Bronchial epithelial cell (primary cell): ENCODE measurements at regions not wholly inside any gene's neighbourhood (a gene's known extent, or its start where the extent isn't known, plus 50 kb on each side); places are given as distances from the start of the nearest gene placed in this dataset.
"Not testable (repeated sequence)": the region's sequence is repeated elsewhere in the genome, so short reads cannot be mapped to it uniquely, and the experiment has no call there.

ENCODE experiments used
- DNase-seq: peaks from one replicate; pipeline ENCODE4 v3.0.0-alpha.2; 2010; ENCODE audit warnings: low read depth
- FAIRE-seq: peaks from 2 replicates; lab custom pipeline; 2011; peaks lifted over from hg19 to GRCh38; lab: Jason Lieb, UNC
- H3K27me3 ChIP-seq: 2 replicates; pipeline ENCODE4 v1.5.1; 2011; ENCODE audit warnings: low read length; ENCODE audit not compliant: control insufficient read depth, insufficient read depth
- H3K36me3 ChIP-seq: 2 replicates; pipeline ENCODE4 v1.5.1; 2011; ENCODE audit warnings: low read length; ENCODE audit not compliant: control insufficient read depth, insufficient read depth
- H3K4me3 ChIP-seq: 2 replicates; pipeline ENCODE4 v1.5.1; 2011; ENCODE audit warnings: mild to moderate bottlenecking, low read depth, low read length, control low read depth
- TF ChIP-seq, protein P1 (sequence below): IDR thresholded peaks from 2 replicates; pipeline ENCODE4 v1.5.1; 2011; ENCODE audit warnings: mild to moderate bottlenecking, moderate library complexity, low read length, control low read depth, inconsistent platforms; ENCODE audit not compliant: insufficient read depth, severe bottlenecking

DNA sequence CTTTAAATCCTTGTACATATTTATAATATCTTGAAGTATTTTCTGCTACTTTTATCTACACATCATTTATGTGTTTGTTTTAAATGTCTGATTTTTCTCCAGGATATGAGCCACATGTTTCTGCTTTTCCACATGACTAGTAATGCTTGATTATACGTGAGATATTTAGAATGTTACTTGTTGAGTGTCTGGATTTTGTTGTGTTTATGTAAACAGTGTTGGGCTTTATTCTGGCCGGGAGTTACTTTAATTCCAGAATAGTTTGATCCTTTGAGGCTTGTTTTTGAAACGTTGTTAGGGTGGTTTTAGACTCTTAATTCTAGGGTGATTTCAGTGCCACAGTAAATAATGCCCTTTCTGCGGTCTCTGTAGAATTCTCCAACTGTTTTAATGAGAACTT lies 252.9 kb downstream of the BLID start:
- Histone ChIP-seq H3K4me3 (no peak overlapping the region), H3K27me3 (no peaks in the 10 kb centered on the region), H3K36me3 (no peaks in the 10 kb centered on the region)
- no peak for DNase-seq
- TF ChIP-seq, protein P1, sequence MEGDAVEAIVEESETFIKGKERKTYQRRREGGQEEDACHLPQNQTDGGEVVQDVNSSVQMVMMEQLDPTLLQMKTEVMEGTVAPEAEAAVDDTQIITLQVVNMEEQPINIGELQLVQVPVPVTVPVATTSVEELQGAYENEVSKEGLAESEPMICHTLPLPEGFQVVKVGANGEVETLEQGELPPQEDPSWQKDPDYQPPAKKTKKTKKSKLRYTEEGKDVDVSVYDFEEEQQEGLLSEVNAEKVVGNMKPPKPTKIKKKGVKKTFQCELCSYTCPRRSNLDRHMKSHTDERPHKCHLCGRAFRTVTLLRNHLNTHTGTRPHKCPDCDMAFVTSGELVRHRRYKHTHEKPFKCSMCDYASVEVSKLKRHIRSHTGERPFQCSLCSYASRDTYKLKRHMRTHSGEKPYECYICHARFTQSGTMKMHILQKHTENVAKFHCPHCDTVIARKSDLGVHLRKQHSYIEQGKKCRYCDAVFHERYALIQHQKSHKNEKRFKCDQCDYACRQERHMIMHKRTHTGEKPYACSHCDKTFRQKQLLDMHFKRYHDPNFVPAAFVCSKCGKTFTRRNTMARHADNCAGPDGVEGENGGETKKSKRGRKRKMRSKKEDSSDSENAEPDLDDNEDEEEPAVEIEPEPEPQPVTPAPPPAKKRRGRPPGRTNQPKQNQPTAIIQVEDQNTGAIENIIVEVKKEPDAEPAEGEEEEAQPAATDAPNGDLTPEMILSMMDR = no peak
- FAIRE-seq = no peak

DNA sequence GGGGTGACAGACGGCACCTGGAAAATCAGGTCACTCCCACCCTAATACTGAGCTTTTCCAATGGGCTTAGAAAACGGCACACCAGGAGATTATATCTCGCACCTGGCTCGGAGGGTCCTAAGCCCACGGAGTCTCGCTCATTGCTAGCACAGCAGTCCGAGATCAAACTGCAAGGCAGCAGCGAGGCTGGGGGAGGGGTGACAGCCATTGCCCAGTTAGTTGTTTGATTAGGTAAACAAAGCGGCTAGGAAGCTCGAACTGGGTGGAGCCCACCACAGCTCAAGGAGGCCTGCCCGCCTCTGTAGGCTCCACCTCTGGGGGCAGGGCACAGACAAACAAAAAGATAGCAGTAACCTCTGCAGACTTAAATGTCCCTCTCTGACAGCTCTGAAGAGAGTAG lies 260.9 kb downstream of the BLID start:
- H3K27me3 ChIP-seq, DNase-seq, H3K4me3 ChIP-seq, FAIRE-seq, H3K36me3 ChIP-seq: not testable (repeated sequence)

DNA sequence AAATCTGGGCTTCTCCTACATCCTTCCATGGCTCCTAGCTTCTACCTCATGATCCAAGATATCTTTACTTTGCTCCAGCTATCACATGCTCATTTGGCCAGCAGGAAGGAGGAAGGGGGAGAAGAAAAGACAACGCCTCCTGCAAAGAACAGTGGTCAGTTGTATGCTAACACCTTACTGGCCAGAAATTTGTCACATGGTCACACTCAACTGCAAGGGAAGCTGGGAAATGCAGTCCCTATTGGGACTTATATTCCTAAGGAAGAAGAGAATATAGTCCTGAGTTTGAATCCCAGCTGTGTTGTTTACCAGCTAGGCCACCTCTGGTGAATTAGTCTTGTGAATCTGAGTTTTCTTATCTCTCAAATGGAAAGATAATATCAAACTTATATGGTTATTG lies 272.0 kb downstream of the BLID start:
- FAIRE-seq = no peak
- Histone ChIP-seq H3K4me3 (no peak overlapping the region), H3K36me3 (no peaks in the 10 kb centered on the region), H3K27me3 (no peaks in the 10 kb centered on the region)
- DNase-seq = no peak
- TF ChIP-seq, protein P1 = no peak

DNA sequence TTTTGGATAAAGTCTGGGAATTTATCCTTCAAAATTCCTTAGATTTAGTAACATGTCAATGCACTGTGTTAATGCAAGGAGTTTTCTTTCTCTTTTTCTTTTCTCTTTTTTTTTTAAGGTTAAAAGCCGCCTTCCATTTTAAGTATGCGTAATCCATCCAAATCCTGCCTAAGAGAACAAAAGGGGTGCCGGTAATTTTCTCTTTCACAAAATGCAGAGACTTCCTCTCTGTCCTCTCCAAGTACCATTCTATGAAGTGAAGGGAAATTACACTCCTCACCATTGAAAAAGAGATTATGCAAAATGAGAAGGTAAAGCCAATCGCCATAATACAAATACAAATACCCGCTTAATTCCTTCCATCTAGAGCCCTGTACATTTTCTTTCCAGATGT lies 273.8 kb downstream of the BLID start:
- no peaks in the 10 kb centered on the region for H3K27me3 ChIP-seq
- H3K36me3 ChIP-seq = no peaks in the 10 kb centered on the region
- TF ChIP-seq, protein P1 = no peak
- no peak for DNase-seq
- no peak overlapping the region for H3K4me3 ChIP-seq
- FAIRE-seq = no peak

DNA sequence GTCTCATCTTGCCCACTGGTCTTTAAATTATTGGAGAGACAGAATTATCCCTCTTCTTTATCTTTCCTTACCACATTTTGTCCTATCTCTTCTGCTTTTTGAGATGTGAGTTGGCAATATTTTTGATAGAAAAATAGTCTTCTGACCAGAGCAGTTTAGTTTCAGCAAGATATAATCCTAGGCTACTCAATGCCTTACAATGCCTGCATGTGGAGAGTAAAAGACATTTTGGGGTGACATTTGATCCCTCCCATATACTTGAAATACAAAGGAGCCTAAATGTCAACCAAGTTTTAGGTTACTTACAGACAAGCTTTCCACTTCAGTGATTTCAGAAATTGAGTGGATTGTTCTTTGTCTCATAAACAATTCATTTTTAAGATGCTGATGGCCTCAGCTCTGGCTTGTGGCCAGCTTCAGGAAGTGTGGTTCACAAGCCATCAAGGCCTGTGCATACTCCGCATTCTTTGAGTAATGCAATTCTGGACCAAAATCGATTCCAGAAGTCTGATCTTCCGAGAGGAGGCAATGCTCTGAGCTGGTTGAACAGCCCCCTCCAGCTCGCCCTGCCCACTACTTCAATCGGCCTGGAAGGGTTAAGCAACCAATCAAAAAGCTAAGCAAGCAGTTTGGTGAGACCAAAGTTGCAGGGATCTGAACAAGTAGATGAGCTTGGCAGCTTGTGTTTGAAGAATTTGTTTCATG lies 274.4 kb downstream of the BLID start:
- H3K27me3 ChIP-seq = no peaks in the 10 kb centered on the region
- FAIRE-seq = no peak
- TF ChIP-seq, protein P1 = no peak
- H3K36me3 ChIP-seq = no peaks in the 10 kb centered on the region
- no peak overlapping the region for H3K4me3 ChIP-seq
- DNase-seq = no peak

DNA sequence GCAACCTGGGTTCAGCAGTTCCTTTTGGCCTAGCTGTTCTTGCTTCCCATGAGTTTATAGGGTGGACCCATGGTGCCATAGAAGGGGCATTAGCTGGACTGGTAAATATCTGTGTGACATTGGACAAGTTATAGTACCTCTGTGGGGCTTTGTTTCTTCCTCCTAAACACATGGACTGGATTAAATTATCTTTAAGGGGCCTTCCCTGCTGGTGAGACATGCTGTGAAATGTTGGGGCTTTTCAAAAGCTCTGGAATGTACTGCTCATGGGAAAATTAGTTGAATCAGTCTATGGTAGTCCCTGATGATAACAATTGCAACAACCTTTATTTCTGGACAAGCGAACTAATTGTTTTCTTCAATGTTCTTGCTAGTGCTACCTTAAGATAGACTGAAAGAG lies 276.2 kb downstream of the BLID start:
- TF ChIP-seq, protein P1 = no peak
- FAIRE-seq (no peak), DNase-seq (no peak)
- Histone ChIP-seq H3K4me3 (no peak overlapping the region), H3K36me3 (no peaks in the 10 kb centered on the region), H3K27me3 (no peaks in the 10 kb centered on the region)
